Astrocyte of the spinal cord (primary cell): ENCODE measurements at regions not wholly inside any gene's neighbourhood (a gene's known extent, or its start where the extent isn't known, plus 50 kb on each side); places are given as distances from the start of the nearest gene placed in this dataset.

Source experiments
- DNase-seq: peaks from one replicate; pipeline ENCODE4 v3.0.0; 2011; ENCODE audit warnings: low read depth, low spot score
- H3K4me3 ChIP-seq: 2 replicates; pipeline ENCODE4 v1.5.1; 2011; ENCODE audit warnings: low read depth, mild to moderate bottlenecking, low read length, moderate library complexity
- CTCF ChIP-seq: IDR thresholded peaks from 2 replicates; pipeline ENCODE4 v1.5.1; 2012; ENCODE audit warnings: low read depth, mild to moderate bottlenecking, low read length, inconsistent platforms
- in situ Hi-C: cut with HindIII; loops from 2 replicates; pipeline ENCODE4 v1.10.0; 2017; ENCODE audit warnings: low sequenced_read_pairs

- H3K4me3 ChIP-seq = no peak overlapping the region
- peak; percentile 50 for DNase-seq
- in situ Hi-C loops = no loop called here
- peak; percentile 46 for TF ChIP-seq CTCF
Observed at GRCh38 chr13:84574851-84575250, 692.6 kb upstream of the SLITRK1 start.

- no peak for TF ChIP-seq CTCF
- no peak overlapping the region for H3K4me3 ChIP-seq
- DNase-seq = no peak
- in situ Hi-C loops = no loop called here
Observed at GRCh38 chr13:84571264-84571663, 689.0 kb upstream of the SLITRK1 start.

- TF ChIP-seq CTCF = no peak
- in situ Hi-C loops = no loop called here
- DNase-seq = no peak
- no peak overlapping the region for H3K4me3 ChIP-seq
Observed at GRCh38 chr13:84570831-84571230, 688.6 kb upstream of the SLITRK1 start.

- no peak for TF ChIP-seq CTCF
- no peak for DNase-seq
- in situ Hi-C loops = no loop called here
- H3K4me3 ChIP-seq = no peak overlapping the region
Observed at GRCh38 chr13:84569366-84569765, 687.1 kb upstream of the SLITRK1 start.

GRCh38 chr13:84567848-84568247 lies 685.6 kb upstream of the SLITRK1 start:
- H3K4me3 ChIP-seq = no peak overlapping the region
- TF ChIP-seq CTCF = no peak
- in situ Hi-C loops = no loop called here
- DNase-seq = no peak

GRCh38 chr13:84566780-84567179 lies 684.5 kb upstream of the SLITRK1 start:
- no peak overlapping the region for H3K4me3 ChIP-seq
- in situ Hi-C loops = no loop called here
- DNase-seq = no peak
- no peak for TF ChIP-seq CTCF

GRCh38 chr13:84563611-84564010 lies 681.3 kb upstream of the SLITRK1 start:
- no peak for DNase-seq

More at GRCh38 chr13:84563611-84564010, 681.3 kb upstream of the SLITRK1 start:
- no peak overlapping the region for H3K4me3 ChIP-seq
- no peak for TF ChIP-seq CTCF
- in situ Hi-C loops = no loop called here
